ENCODE measurements at regions not wholly inside any gene's neighbourhood (a gene's known extent, or its start where the extent isn't known, plus 50 kb on each side); places are given as distances from the start of the nearest gene placed in this dataset.

- DNase-seq (ENCODE audit: low read depth): no peak
- no peak for TF ChIP-seq CTCF (conservative IDR thresholded peaks at IDR 0.05; ENCODE audit: low read depth, low read length)
- H3K4me3 ChIP-seq (ENCODE audit: low read depth, low read length): no peak overlapping the region
These were observed 171.5 kb upstream of the AKIRIN2 start for GRCh38 chr6:87873556-87873955.

- no peak overlapping the region for H3K4me3 ChIP-seq (ENCODE audit: low read depth, low read length)
- TF ChIP-seq CTCF (conservative IDR thresholded peaks at IDR 0.05; ENCODE audit: low read depth, low read length): no peak
- peak; percentile 58 for DNase-seq (ENCODE audit: low read depth)
These were observed 168.5 kb upstream of the AKIRIN2 start for GRCh38 chr6:87870556-87870955.

- DNase-seq (ENCODE audit: low read depth): no peak
- H3K4me3 ChIP-seq (ENCODE audit: low read depth, low read length): no peak overlapping the region
- TF ChIP-seq CTCF (conservative IDR thresholded peaks at IDR 0.05; ENCODE audit: low read depth, low read length): no peak
These were observed 167.3 kb upstream of the AKIRIN2 start for GRCh38 chr6:87869064-87869905.

DNA sequence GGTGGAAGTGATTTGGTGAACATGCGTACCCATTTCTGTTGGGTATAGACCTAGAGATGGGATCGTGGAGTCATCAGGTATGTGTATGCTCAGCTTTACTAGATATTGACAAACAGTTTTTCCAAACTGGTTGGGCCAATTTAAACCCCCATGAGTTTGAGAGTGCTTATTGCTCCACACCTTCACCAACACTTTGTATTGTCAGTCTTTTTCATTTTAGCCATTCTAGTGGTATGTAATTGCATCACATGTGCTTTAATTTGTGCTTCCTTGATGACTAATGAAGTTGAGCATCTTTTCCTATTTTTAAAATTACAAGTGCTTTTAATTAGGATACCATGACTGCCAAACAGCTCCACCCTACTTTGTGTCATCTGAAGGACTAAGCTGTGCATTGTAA lies 158.9 kb upstream of the AKIRIN2 start:
- H3K4me3 ChIP-seq (ENCODE audit: low read depth, low read length): no peak overlapping the region
- no peak for TF ChIP-seq CTCF (conservative IDR thresholded peaks at IDR 0.05; ENCODE audit: low read depth, low read length)
- no peak for DNase-seq (ENCODE audit: low read depth)

DNA sequence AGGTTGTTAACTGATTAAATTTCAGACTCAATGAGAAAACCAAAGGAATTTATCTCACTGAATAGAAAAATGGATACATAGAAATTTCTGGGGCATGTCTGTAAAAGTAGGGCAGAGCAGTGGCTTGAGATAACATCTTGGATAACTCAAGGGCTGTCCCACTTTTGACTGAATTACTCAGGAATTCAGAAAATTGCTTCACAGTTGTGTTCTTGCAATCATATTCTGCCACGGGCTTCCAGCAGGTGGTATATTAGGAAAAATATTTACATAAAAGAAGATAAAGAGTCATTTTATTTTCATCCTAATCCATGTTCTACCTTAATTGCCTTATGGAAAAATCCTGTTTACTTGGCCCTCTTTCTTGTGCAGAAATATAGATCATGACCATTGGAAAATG lies 156.4 kb upstream of the AKIRIN2 start:
- TF ChIP-seq CTCF (conservative IDR thresholded peaks at IDR 0.05; ENCODE audit: low read depth, low read length): no peak
- no peak overlapping the region for H3K4me3 ChIP-seq (ENCODE audit: low read depth, low read length)
- DNase-seq (ENCODE audit: low read depth): peak; percentile 58

GRCh38 chr6:87851674-87852299 lies 149.8 kb upstream of the AKIRIN2 start:
- no peak overlapping the region for H3K4me3 ChIP-seq (ENCODE audit: low read depth, low read length)
- no peak for TF ChIP-seq CTCF (conservative IDR thresholded peaks at IDR 0.05; ENCODE audit: low read depth, low read length)
- DNase-seq (ENCODE audit: low read depth): no peak
